ENCODE measurements at regions not wholly inside any gene's neighbourhood (a gene's known extent, or its start where the extent isn't known, plus 50 kb on each side); places are given as distances from the start of the nearest gene placed in this dataset.
A peak's percentile ranks its signal among the peaks of the same experiment; 100 is the strongest.

DNA sequence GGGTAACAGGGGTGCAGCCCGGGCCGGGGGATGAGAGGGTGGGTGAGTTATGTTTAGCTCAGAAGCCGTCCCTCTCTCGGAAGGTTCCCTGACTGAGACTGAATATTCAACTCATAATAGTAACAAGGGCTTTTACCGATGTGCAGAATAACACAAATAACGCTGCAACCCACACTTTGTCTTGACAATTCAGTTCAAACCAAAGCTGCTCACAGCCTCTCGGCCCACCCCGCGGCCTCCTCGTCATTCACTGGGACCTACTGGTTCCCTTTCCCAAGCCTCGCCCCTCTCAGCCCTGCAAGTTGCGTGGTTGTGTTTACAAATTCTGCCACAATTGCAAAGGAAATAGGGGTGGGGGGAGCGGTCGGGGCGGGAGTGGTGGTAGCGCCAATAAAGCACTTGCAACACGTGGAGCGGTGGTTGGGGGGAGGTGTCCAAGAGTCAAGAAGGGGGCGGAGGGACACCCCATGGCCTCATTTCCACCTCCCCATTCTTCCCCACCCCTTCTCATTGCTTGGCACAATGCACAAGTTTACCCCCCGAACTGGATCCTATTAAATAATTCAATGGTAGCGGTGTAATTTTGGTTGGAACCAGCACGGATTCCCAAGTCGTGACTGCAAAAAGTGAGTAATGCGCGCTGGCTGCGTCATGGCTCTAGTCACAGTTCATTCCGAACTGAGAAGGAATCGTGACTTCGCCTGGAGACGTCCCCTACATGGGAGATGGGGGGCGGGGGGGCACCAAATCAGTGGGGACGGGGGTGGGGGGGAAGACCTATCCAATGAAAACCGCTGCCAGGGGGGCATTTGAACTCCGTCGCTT, 102.0 kb upstream of the HSD17B12 start:
- TF ChIP-seq POLR2A (IDR thresholded peaks at IDR 0.05), result no peak
- TF ChIP-seq, protein P1, sequence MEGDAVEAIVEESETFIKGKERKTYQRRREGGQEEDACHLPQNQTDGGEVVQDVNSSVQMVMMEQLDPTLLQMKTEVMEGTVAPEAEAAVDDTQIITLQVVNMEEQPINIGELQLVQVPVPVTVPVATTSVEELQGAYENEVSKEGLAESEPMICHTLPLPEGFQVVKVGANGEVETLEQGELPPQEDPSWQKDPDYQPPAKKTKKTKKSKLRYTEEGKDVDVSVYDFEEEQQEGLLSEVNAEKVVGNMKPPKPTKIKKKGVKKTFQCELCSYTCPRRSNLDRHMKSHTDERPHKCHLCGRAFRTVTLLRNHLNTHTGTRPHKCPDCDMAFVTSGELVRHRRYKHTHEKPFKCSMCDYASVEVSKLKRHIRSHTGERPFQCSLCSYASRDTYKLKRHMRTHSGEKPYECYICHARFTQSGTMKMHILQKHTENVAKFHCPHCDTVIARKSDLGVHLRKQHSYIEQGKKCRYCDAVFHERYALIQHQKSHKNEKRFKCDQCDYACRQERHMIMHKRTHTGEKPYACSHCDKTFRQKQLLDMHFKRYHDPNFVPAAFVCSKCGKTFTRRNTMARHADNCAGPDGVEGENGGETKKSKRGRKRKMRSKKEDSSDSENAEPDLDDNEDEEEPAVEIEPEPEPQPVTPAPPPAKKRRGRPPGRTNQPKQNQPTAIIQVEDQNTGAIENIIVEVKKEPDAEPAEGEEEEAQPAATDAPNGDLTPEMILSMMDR (IDR thresholded peaks at IDR 0.05), result no peak
- no peak for DNase-seq
- no peak overlapping the region for H3K27ac ChIP-seq
- no peaks in the 10 kb centered on the region for H3K36me3 ChIP-seq
- peaks cover 39 to 61% of the 10 kb centered on the region in 2 donors for H3K4me1 ChIP-seq
- peaks cover 60% of the 10 kb centered on the region for H3K27me3 ChIP-seq
- intact Hi-C loops (cut with DNase I), result no loop called here
- no peak overlapping the region for H3K4me3 ChIP-seq (replicated peaks in 1 of 3)
- no peaks in the 10 kb centered on the region for H3K9me3 ChIP-seq
- WGBS, 2 donors, result 3 to 4% methylated on average over 28 to 35 of the region's 35 CpGs

DNA sequence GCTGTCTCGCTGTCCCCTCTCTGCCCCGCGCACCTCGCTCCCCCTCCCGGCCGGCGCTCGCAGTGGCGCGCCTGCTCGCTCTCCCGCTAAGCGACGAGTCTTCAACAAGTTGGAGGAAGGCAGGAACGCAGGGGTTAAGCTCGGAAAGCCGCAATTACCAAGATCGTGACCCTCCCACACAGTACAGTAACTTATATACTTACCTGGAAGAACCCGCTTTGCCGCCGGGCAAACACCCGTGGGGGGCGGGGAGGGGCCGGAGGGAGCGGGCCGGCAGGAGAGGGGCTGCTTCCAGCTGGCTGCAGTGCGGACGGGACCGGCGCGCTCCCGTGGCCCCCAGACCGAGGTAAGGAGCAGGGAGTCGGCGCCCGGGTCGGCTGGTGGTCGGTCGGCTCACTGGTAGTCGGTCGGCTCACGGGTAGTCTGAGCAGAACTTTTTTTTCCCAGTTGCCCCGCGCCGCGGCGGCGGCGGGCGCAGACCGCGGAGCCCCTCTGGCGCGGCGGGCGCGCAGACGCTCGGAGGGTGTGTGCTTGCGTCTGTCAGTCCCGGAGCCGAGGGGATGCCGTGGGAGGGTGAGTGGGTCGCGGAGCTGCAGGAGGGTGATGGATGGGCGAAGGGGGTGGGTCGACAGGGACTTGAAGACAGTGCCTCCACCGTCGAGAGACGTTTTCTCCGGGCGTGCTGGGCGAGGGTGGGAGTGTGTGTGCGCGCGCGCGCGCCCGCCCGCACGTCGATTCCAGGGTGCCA, 101.2 kb upstream of the HSD17B12 start:
- H3K27ac ChIP-seq, result no peak overlapping the region
- WGBS, 2 donors, result 1 to 3% methylated on average over 26 to 29 of the region's 83 CpGs
- intact Hi-C loops (cut with DNase I), result no loop called here
- peaks cover 61% of the 10 kb centered on the region for H3K27me3 ChIP-seq
- DNase-seq, result no peak
- H3K9me3 ChIP-seq, result no peaks in the 10 kb centered on the region
- TF ChIP-seq, protein P1 (IDR thresholded peaks at IDR 0.05), result peak in 1 of 6 experiments; percentile 21
- TF ChIP-seq POLR2A (IDR thresholded peaks at IDR 0.05), result no peak
- peak overlapping the region in 2 of 3 donors; percentile 17 to 27 for H3K4me3 ChIP-seq (replicated peaks in 1 of 3)
- peaks cover 39 to 61% of the 10 kb centered on the region in 2 donors for H3K4me1 ChIP-seq
- no peaks in the 10 kb centered on the region for H3K36me3 ChIP-seq

DNA sequence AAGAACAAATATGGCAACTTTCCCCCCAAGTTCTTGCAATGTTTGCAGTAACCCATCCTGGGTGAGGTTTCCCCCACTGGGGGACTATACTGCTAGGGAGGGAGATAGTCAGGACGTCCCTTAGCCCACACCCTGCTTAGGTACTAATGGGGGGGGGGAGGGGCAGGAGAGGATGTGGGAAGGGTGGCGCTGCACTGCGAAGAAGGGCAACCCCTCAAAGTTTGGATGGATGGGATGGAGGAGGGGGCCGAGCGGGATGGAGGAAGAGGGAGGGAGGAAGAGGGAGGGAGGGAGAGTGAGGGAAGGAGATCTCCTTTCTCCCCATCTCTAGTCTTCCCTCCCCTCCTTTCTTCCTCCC, 100.6 kb upstream of the HSD17B12 start:
- H3K4me3 ChIP-seq (replicated peaks in 1 of 3), result peak overlapping the region in 2 of 3 donors; percentile 17 to 27
- no peak for DNase-seq
- 0% methylated on average over 5 of the region's 5 CpGs for WGBS, 2 donors
- no peak overlapping the region for H3K27ac ChIP-seq
- TF ChIP-seq POLR2A (IDR thresholded peaks at IDR 0.05), result no peak
- TF ChIP-seq, protein P1 (IDR thresholded peaks at IDR 0.05), result no peak
- intact Hi-C loops (cut with DNase I), result no loop called here
- H3K36me3 ChIP-seq, result no peaks in the 10 kb centered on the region
- peaks cover 59% of the 10 kb centered on the region for H3K27me3 ChIP-seq
- no peaks in the 10 kb centered on the region for H3K9me3 ChIP-seq
- H3K4me1 ChIP-seq, result peaks cover 39 to 58% of the 10 kb centered on the region in 2 donors

DNA sequence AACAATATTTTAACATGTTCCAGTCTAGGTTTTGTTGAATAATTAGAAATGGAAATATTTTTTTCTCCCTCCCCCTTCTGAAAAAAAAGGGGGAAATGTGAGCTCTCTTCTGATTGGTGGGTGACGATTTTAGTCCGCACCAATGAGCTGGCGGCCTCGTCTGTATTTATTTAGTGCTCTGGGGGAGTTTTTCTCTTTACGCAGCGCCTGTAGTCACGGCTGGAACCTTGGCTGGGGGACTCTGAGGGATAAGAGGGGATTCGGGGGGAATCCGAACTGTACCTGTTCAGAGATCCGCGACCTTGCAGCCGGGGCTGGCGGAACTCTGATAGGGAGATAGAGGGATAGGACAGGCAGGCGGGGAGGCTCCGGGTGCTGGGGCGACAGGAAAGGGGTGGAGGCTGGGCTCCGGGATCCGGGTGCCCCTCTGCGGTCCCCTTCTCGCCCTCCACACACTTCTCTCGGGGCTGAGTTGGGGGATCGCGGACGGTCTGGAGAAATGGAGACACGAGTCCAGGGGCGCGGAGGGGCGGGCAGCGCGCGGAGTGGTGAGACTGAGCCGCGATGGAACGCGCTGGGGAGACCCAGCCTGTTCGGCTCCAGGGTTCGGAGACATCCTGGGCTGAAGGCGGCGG, 99.7 kb upstream of the HSD17B12 start:
- intact Hi-C loops (cut with DNase I), result no loop called here
- Histone ChIP-seq H3K9me3 (no peaks in the 10 kb centered on the region), H3K27me3 (peaks cover 57% of the 10 kb centered on the region), H3K27ac (no peak overlapping the region), H3K4me3 (replicated peaks in 1 of 3) (no peak overlapping the region), H3K4me1 (peaks cover 31 to 48% of the 10 kb centered on the region in 2 donors), H3K36me3 (no peaks in the 10 kb centered on the region)
- DNase-seq, result no peak
- WGBS, 2 donors, result 3 to 4% methylated on average over 30 to 34 of the region's 39 CpGs
- TF ChIP-seq, protein P1 (IDR thresholded peaks at IDR 0.05), result no peak
